Upper lobe of left lung (tissue), 4 donors: ENCODE measurements at regions not wholly inside any gene's neighbourhood (a gene's known extent, or its start where the extent isn't known, plus 50 kb on each side); places are given as distances from the start of the nearest gene placed in this dataset.

Source experiments
- POLR2A ChIP-seq, 4 donors: fragments of 450-650 bp; IDR thresholded peaks; one replicate each; pipeline ENCODE4 v1.5.1; 2016 to 2017; ENCODE audit warnings: antibody characterized with exemption in 4 of 4, mild to moderate bottlenecking in 2 of 4
- TF ChIP-seq, protein P1 (sequence below), 6 experiments: fragments of 450-650 bp in 4 of 6; fragments of 200-600 bp in 2 of 6; sonication (generic) in 2 of 6; IDR thresholded peaks; one replicate each; pipeline ENCODE4 v1.5.1; 2016 to 2019; ENCODE audit warnings: antibody characterized with exemption in 6 of 6

DNA sequence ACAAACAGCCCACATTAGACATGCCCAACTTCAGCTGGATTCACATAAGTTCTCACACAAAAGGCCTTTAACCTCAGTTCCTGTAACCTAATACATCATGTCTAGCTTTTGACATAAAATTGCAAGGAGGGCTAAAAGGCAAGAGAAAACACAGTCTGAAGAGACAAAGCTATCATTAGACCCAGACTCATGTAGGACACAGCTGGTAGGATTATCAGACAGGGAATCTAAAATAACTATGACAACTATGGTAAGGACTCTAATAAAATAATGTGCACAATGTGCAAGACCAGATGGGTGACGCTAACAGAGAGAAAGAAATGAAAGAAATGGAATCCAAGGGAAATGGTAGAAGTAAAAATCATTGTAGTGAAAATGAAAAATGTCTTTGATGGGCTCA lies 643.2 kb upstream of the RAB6C start:
- TF ChIP-seq POLR2A (IDR thresholded peaks at IDR 0.05), result no peak
- TF ChIP-seq, protein P1, sequence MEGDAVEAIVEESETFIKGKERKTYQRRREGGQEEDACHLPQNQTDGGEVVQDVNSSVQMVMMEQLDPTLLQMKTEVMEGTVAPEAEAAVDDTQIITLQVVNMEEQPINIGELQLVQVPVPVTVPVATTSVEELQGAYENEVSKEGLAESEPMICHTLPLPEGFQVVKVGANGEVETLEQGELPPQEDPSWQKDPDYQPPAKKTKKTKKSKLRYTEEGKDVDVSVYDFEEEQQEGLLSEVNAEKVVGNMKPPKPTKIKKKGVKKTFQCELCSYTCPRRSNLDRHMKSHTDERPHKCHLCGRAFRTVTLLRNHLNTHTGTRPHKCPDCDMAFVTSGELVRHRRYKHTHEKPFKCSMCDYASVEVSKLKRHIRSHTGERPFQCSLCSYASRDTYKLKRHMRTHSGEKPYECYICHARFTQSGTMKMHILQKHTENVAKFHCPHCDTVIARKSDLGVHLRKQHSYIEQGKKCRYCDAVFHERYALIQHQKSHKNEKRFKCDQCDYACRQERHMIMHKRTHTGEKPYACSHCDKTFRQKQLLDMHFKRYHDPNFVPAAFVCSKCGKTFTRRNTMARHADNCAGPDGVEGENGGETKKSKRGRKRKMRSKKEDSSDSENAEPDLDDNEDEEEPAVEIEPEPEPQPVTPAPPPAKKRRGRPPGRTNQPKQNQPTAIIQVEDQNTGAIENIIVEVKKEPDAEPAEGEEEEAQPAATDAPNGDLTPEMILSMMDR (IDR thresholded peaks at IDR 0.05), result no peak
